IMR-90 (cell line): ENCODE measurements at regions not wholly inside any gene's neighbourhood (a gene's known extent, or its start where the extent isn't known, plus 50 kb on each side); places are given as distances from the start of the nearest gene placed in this dataset.

Experiments used
- ATAC-seq: fragments of 200-7000 bp; cut with Tn5 transposase; 2 replicates; pipeline ENCODE4 v1.9.1; 2020; ENCODE audit warnings: low read depth, mild to moderate bottlenecking, moderate library complexity
- BruUV-seq: library from RNA; stranded (reverse); fragments of 400-500 nt; replicated peaks from 2 replicates; lab custom pipeline; 2021; lab: Mats Ljungman, UMichigan
- CTCF ChIA-PET: fragments of 300-600 bp; formaldehyde crosslinking; extraction: SDS; loops from one replicate; lab custom pipeline; 2021; ENCODE audit warnings: antibody characterized with exemption; lab: Yijun Ruan, JAX
- POLR2A ChIA-PET: fragments of 300-600 bp; sonication (Branson Sonifier 250); formaldehyde crosslinking; loops from one replicate; lab custom pipeline; 2022; ENCODE audit warnings: antibody characterized with exemption; ENCODE audit not compliant: unreplicated experiment; lab: Charles Lee
- DNase-seq: peaks from one replicate; pipeline ENCODE4 v3.0.0; 2013
- H2AFZ ChIP-seq: replicated peaks from 2 replicates; pipeline ENCODE3; 2013; ENCODE audit warnings: low read length, mild to moderate bottlenecking; ENCODE audit not compliant: poor library complexity
- H2AK5ac ChIP-seq: 2 replicates; pipeline ENCODE4 v1.6.1; 2013; ENCODE audit warnings: low read depth, low read length, inconsistent platforms
- H2AK9ac ChIP-seq: replicated peaks from 2 replicates; pipeline ENCODE3; 2013; ENCODE audit warnings: mild to moderate bottlenecking, low read depth, low read length, moderate library complexity; ENCODE audit not compliant: poor library complexity
- H2BK120ac ChIP-seq: 2 replicates; pipeline ENCODE4 v1.6.1; 2013; ENCODE audit warnings: low read depth, low read length, inconsistent platforms
- H2BK15ac ChIP-seq: 3 replicates; pipeline ENCODE4 v1.6.1; 2013; ENCODE audit warnings: low read depth, low read length, inconsistent platforms
- H2BK20ac ChIP-seq: 2 replicates; pipeline ENCODE4 v1.6.1; 2013; ENCODE audit warnings: low read depth, mild to moderate bottlenecking, inconsistent platforms, low read length, moderate library complexity
- H2BK5ac ChIP-seq: 2 replicates; pipeline ENCODE4 v1.6.1; 2013; ENCODE audit warnings: mild to moderate bottlenecking, low read depth, low read length, inconsistent platforms; ENCODE audit not compliant: poor library complexity, severe bottlenecking
- H3K14ac ChIP-seq: replicated peaks from 2 replicates; pipeline ENCODE4 v1.6.1; 2013; ENCODE audit warnings: low read depth, low read length, inconsistent platforms
- H3K18ac ChIP-seq: 2 replicates; pipeline ENCODE4 v1.6.1; 2013; ENCODE audit warnings: low read depth, low read length, control low read depth
- H3K23ac ChIP-seq: 2 replicates; pipeline ENCODE4 v1.6.1; 2013; ENCODE audit warnings: low read depth, low read length, inconsistent platforms
- H3K27ac ChIP-seq: 2 replicates; pipeline ENCODE4 v1.5.1; 2013; ENCODE audit warnings: mild to moderate bottlenecking, control low read depth, low read length; ENCODE audit not compliant: insufficient read depth
- H3K27me3 ChIP-seq: 2 replicates; pipeline ENCODE4 v1.6.1; 2013; ENCODE audit warnings: low read length; ENCODE audit not compliant: control insufficient read depth, insufficient read depth
- H3K36me3 ChIP-seq: 2 replicates; pipeline ENCODE4 v1.6.1; 2013; ENCODE audit warnings: low read length, mixed read lengths; ENCODE audit not compliant: control insufficient read depth, insufficient read depth
- H3K4ac ChIP-seq: 2 replicates; pipeline ENCODE4 v1.6.1; 2013; ENCODE audit warnings: low read depth, low read length, inconsistent platforms
- H3K4me1 ChIP-seq: 2 replicates; pipeline ENCODE4 v1.6.1; 2013; ENCODE audit warnings: low read length, mixed read lengths; ENCODE audit not compliant: control insufficient read depth, insufficient read depth
- H3K4me2 ChIP-seq: 2 replicates; pipeline ENCODE4 v1.6.1; 2013; ENCODE audit warnings: low read depth, mild to moderate bottlenecking, control low read depth, low read length, moderate library complexity
- H3K4me3 ChIP-seq: 2 replicates; pipeline ENCODE4 v1.5.1; 2013; ENCODE audit warnings: low read depth, mild to moderate bottlenecking, control low read depth, low read length, moderate library complexity; ENCODE audit not compliant: insufficient read depth
- H3K56ac ChIP-seq: 2 replicates; pipeline ENCODE4 v1.6.1; 2013; ENCODE audit warnings: low read length, inconsistent platforms; ENCODE audit not compliant: insufficient read depth; ENCODE audit errors: extremely low read depth
- H3K79me1 ChIP-seq, 2 experiments: 2 replicates each; pipeline ENCODE4 v1.6.1; 2013; ENCODE audit warnings: low read length in 2 of 2, inconsistent platforms in 1 of 2, low read depth in 1 of 2
- H3K9ac ChIP-seq: 2 replicates; pipeline ENCODE4 v1.6.1; 2013; ENCODE audit warnings: low read depth, low read length, control low read depth
- H3K9me1 ChIP-seq: 2 replicates; pipeline ENCODE4 v1.6.1; 2013; ENCODE audit warnings: low read length, inconsistent platforms; ENCODE audit not compliant: insufficient read depth
- H3K9me3 ChIP-seq: 2 replicates; pipeline ENCODE4 v1.6.1; 2013; ENCODE audit warnings: low read length; ENCODE audit not compliant: control insufficient read depth, insufficient read depth
- H4K20me1 ChIP-seq: 2 replicates; pipeline ENCODE4 v1.6.1; 2013; ENCODE audit warnings: low read length, inconsistent platforms; ENCODE audit not compliant: insufficient read depth
- H4K5ac ChIP-seq: 2 replicates; pipeline ENCODE4 v1.6.1; 2013; ENCODE audit warnings: mild to moderate bottlenecking, low read depth, low read length, control low read depth
- H4K8ac ChIP-seq, 2 experiments: 2 replicates each; pipeline ENCODE4 v1.6.1; 2013; ENCODE audit warnings: low read depth in 2 of 2, low read length in 2 of 2, control low read depth in 1 of 2, inconsistent platforms in 1 of 2
- H4K91ac ChIP-seq: 2 replicates; pipeline ENCODE4 v1.6.1; 2013; ENCODE audit warnings: low read depth, low read length, inconsistent platforms; ENCODE audit not compliant: insufficient read depth
- CTCF ChIP-seq: conservative IDR thresholded peaks from 2 replicates; pipeline ENCODE4 v1.5.1; 2012; ENCODE audit warnings: mild to moderate bottlenecking, low read depth, low read length, improper control_type of control experiment
- ELK1 ChIP-seq: fragments of 150-350 bp; IDR thresholded peaks from 2 replicates; pipeline ENCODE4 v1.6.1; 2016; ENCODE audit warnings: low read depth, mild to moderate bottlenecking, low read length, moderate library complexity, borderline replicate concordance
- MAFK ChIP-seq: IDR thresholded peaks from 2 replicates; pipeline ENCODE4 v1.6.1; 2012; ENCODE audit warnings: low read depth, low read length, improper control_type of control experiment
- WGBS, 2 experiments: methylation state at CpG; one replicate each; pipeline versions ENCODE4 v1.1.5 to v1.1.7; 2013; ENCODE audit warnings: missing lambda C conversion rate in 2 of 2; ENCODE audit not compliant: insufficient read length in 1 of 2; ENCODE audit errors: extremely low coverage in 2 of 2; 5-methylcytosine and 5-hydroxymethylcytosine counted together
- dilution Hi-C: fragments of 300-500 bp; cut with HindIII; formaldehyde crosslinking; loops from one replicate; pipeline ENCODE4 v1.14.3; 2018; ENCODE audit warnings: low sequenced_read_pairs; ENCODE audit not compliant: unreplicated experiment
- in situ Hi-C: fragments of 300-500 bp; cut with MboI; formaldehyde crosslinking; loops from 3 replicates; pipeline ENCODE4 v1.14.3; 2019; ENCODE audit warnings: low sequenced_read_pairs, inconsistent platforms, mixed read lengths
- intact Hi-C: fragments of 100-400 bp; cut with micrococcal nuclease; formaldehyde crosslinking; loops from 2 replicates; pipeline ENCODE4 v1.10.0; 2022

GRCh38 chr12:91434081-91434480 is 251.5 kb upstream of the DCN start:
- CTCF ChIA-PET = interaction anchor here (0.9 kb wide), 2 partner anchors 12 to 52 kb away, joined by 3 read pairs; no protein-coding TSS in a partner anchor

More at GRCh38 chr12:91434081-91434480, 251.5 kb upstream of the DCN start:
- dilution Hi-C loops (no loop called here), intact Hi-C loops (no loop called here), in situ Hi-C loops (no loop called here)
- Histone ChIP-seq H3K9me1 (no peaks in the 10 kb centered on the region), H3K4me2 (no peak overlapping the region), H3K79me1 (no peaks in the 10 kb centered on the region), H3K4me1 (no peaks in the 10 kb centered on the region), H2BK120ac (no peak overlapping the region), H4K20me1 (no peaks in the 10 kb centered on the region), H2BK15ac (no peak overlapping the region), H3K36me3 (no peaks in the 10 kb centered on the region), H4K8ac (no peak overlapping the region), H3K27me3 (no peaks in the 10 kb centered on the region), H3K27ac (no peak overlapping the region), H3K4me3 (no peak overlapping the region), H3K23ac (no peak overlapping the region), H3K56ac (no peak overlapping the region), H3K18ac (no peak overlapping the region), H4K5ac (no peak overlapping the region), H3K9me3 (no peaks in the 10 kb centered on the region), H4K91ac (no peak overlapping the region), H3K14ac (no peak overlapping the region), H2AK9ac (no peak overlapping the region), H2BK5ac (no peak overlapping the region), H3K4ac (no peak overlapping the region), H2BK20ac (no peak overlapping the region), H2AK5ac (no peak overlapping the region), H3K9ac (no peak overlapping the region), H2AFZ (no peak overlapping the region)
- no peak for DNase-seq
- POLR2A ChIA-PET = no interaction called here
- WGBS, 2 experiments = no CpG with 5 or more reads among the region's 1 CpG
- no peak for ATAC-seq
- TF ChIP-seq CTCF (no peak), ELK1 (no peak), MAFK (no peak)
- no TSS peak for BruUV-seq
